ENCODE measurements at regions not wholly inside any gene's neighbourhood (a gene's known extent, or its start where the extent isn't known, plus 50 kb on each side); places are given as distances from the start of the nearest gene placed in this dataset.

GRCh38 chr5:116759860-116760640 is 185.4 kb upstream of the SEMA6A start:
- no peak for TF ChIP-seq POLR2A (IDR thresholded peaks at IDR 0.05; ENCODE audit: low read length)
- no peak for TF ChIP-seq GATA1 (IDR thresholded peaks at IDR 0.05; ENCODE audit: low read depth, low read length)
